CD14-positive monocyte (primary cell): ENCODE measurements at regions not wholly inside any gene's neighbourhood (a gene's known extent, or its start where the extent isn't known, plus 50 kb on each side); places are given as distances from the start of the nearest gene placed in this dataset.

ENCODE experiments used
- DNase-seq, 3 donors: peaks; one replicate each; pipeline ENCODE4 v3.0.0-alpha.2; 2011 to 2022
- H2AFZ ChIP-seq: 2 replicates; pipeline ENCODE4 v1.6.0; 2012; ENCODE audit warnings: mild to moderate bottlenecking, low read depth, low read length, inconsistent platforms; ENCODE audit not compliant: insufficient read depth, poor library complexity, severe bottlenecking
- H3K27ac ChIP-seq, 2 donors: 1 replicate in 1 of 2; 2 replicates in 1 of 2; pipeline ENCODE4 v1.5.1; 2012 to 2013; ENCODE audit warnings: low read length in 2 of 2, control low read depth in 1 of 2, inconsistent platforms in 1 of 2, low read depth in 1 of 2, mild to moderate bottlenecking in 1 of 2
- H3K27me3 ChIP-seq, 2 donors: one replicate each; pipeline versions ENCODE4 v1.6.0 to v1.6.1; 2011 to 2013; ENCODE audit warnings: low read length in 2 of 2; ENCODE audit not compliant: control insufficient read depth in 2 of 2, insufficient read depth in 2 of 2
- H3K36me3 ChIP-seq, 2 donors: replicated peaks in 1 of 2; 1 replicate in 1 of 2; 2 replicates in 1 of 2; pipeline versions ENCODE4 v1.5.1 to v1.6.1; 2012 to 2013; ENCODE audit warnings: low read length in 2 of 2, control low read depth in 1 of 2, inconsistent platforms in 1 of 2, mild to moderate bottlenecking in 1 of 2; ENCODE audit not compliant: insufficient read depth in 2 of 2, control insufficient read depth in 1 of 2
- H3K4me1 ChIP-seq, 2 donors: 1 replicate in 1 of 2; 2 replicates in 1 of 2; pipeline versions ENCODE4 v1.5.1 to v1.6.1; 2012 to 2013; ENCODE audit warnings: low read length in 2 of 2, control low read depth in 1 of 2, inconsistent platforms in 1 of 2, mild to moderate bottlenecking in 1 of 2, moderate library complexity in 1 of 2; ENCODE audit not compliant: insufficient read depth in 2 of 2, control insufficient read depth in 1 of 2
- H3K4me2 ChIP-seq: replicated peaks from 2 replicates; pipeline ENCODE3; 2012; ENCODE audit warnings: low read length, moderate library complexity, mild to moderate bottlenecking; ENCODE audit not compliant: poor library complexity, severe bottlenecking; ENCODE audit errors: extremely low read depth
- H3K4me3 ChIP-seq, 3 experiments: fragments of 200-600 bp in 1 of 3; sonication (generic) in 1 of 3; replicated peaks in 1 of 3; 1 replicate in 2 of 3; 2 replicates in 1 of 3; pipeline ENCODE4 v1.5.1; 2011 to 2013; ENCODE audit warnings: low read length in 3 of 3, mild to moderate bottlenecking in 3 of 3, control low read depth in 2 of 3, low read depth in 2 of 3, inconsistent platforms in 1 of 3, moderate library complexity in 1 of 3
- H3K79me2 ChIP-seq: 2 replicates; pipeline ENCODE4 v1.6.0; 2012; ENCODE audit warnings: mild to moderate bottlenecking, control low read depth, inconsistent platforms, low read length, moderate library complexity; ENCODE audit not compliant: insufficient read depth
- H3K9ac ChIP-seq: 2 replicates; pipeline ENCODE4 v1.6.0; 2017; ENCODE audit warnings: low read length, mild to moderate bottlenecking; ENCODE audit not compliant: insufficient read depth, poor library complexity, severe bottlenecking
- H3K9me3 ChIP-seq, 2 donors: replicated peaks in 1 of 2; 1 replicate in 1 of 2; 2 replicates in 1 of 2; pipeline versions ENCODE4 v1.5.1 to v1.6.1; 2012 to 2013; ENCODE audit warnings: low read length in 2 of 2, control low read depth in 1 of 2; ENCODE audit not compliant: control insufficient read depth in 1 of 2, insufficient read depth in 1 of 2
- H4K20me1 ChIP-seq: 2 replicates; pipeline ENCODE4 v1.6.0; 2012; ENCODE audit warnings: mild to moderate bottlenecking, low read length, control low read depth, moderate library complexity; ENCODE audit not compliant: insufficient read depth
- H3K27ac Mint-ChIP-seq, 7 donors: one replicate each; pipeline ENCODE4 v1.8.0; 2020; ENCODE audit warnings: mild to moderate bottlenecking in 7 of 7, mixed read lengths in 7 of 7, moderate library complexity in 6 of 7, inconsistent platforms in 2 of 7
- H3K27me3 Mint-ChIP-seq, 3 donors: one replicate each; pipeline ENCODE4 v1.8.0; 2021 to 2022; ENCODE audit warnings: low read depth in 3 of 3, mild to moderate bottlenecking in 3 of 3, mixed read lengths in 3 of 3, moderate library complexity in 3 of 3, inconsistent platforms in 1 of 3
- H3K36me3 Mint-ChIP-seq, 2 donors: one replicate each; pipeline ENCODE4 v1.8.0; 2020; ENCODE audit warnings: mixed read lengths in 2 of 2, inconsistent platforms in 1 of 2, mild to moderate bottlenecking in 1 of 2
- H3K4me1 Mint-ChIP-seq: one replicate; pipeline ENCODE4 v1.8.0; 2020; ENCODE audit warnings: mild to moderate bottlenecking, mixed read lengths
- H3K4me3 Mint-ChIP-seq, 2 donors: one replicate each; pipeline ENCODE4 v1.8.0; 2020; ENCODE audit warnings: mild to moderate bottlenecking in 2 of 2, mixed read lengths in 2 of 2, moderate library complexity in 1 of 2
- H3K9me3 Mint-ChIP-seq, 7 donors: one replicate each; pipeline ENCODE4 v1.8.0; 2020 to 2022; ENCODE audit warnings: mixed read lengths in 7 of 7, mild to moderate bottlenecking in 6 of 7, moderate library complexity in 6 of 7, inconsistent platforms in 2 of 7
- CTCF ChIP-seq: fragments of 200-600 bp; IDR thresholded peaks from one replicate; pipeline ENCODE4 v1.8.0; 2022; ENCODE audit warnings: antibody characterized with exemption, mild to moderate bottlenecking
- WGBS: methylation state at CpG from one replicate; pipeline ENCODE4 v1.1.5; 2013; ENCODE audit warnings: missing lambda C conversion rate; ENCODE audit not compliant: insufficient coverage; 5-methylcytosine and 5-hydroxymethylcytosine counted together
- intact Hi-C, 2 donors: fragments of 100-400 bp; cut with micrococcal nuclease; formaldehyde crosslinking; loops; one replicate each; pipeline versions ENCODE4 v1.15.0 to v1.15.1; 2023

- no peak overlapping the region for H3K4me3 ChIP-seq
- intact Hi-C loops, result no loop called here
- H3K4me1 Mint-ChIP-seq, result no peaks in the 10 kb centered on the region
- no peak for TF ChIP-seq CTCF
- peaks cover 0 to 5% (median 0%) of the 10 kb centered on the region in 7 donors for H3K9me3 Mint-ChIP-seq
- no peak overlapping the region for H2AFZ ChIP-seq
- H3K79me2 ChIP-seq, result no peaks in the 10 kb centered on the region
- H3K9ac ChIP-seq, result no peak overlapping the region
- H3K27me3 Mint-ChIP-seq, result peaks cover 0 to 2% (median 0%) of the 10 kb centered on the region in 3 donors
- no peak for DNase-seq
- no peaks in the 10 kb centered on the region for H3K36me3 ChIP-seq
- H4K20me1 ChIP-seq, result no peaks in the 10 kb centered on the region
- H3K4me2 ChIP-seq, result no peak overlapping the region
- no peaks in the 10 kb centered on the region for H3K9me3 ChIP-seq
- H3K4me3 Mint-ChIP-seq, result no peak overlapping the region
- no peak overlapping the region for H3K27ac Mint-ChIP-seq
- no CpG with 5 or more reads among the region's 5 CpGs for WGBS
- H3K27ac ChIP-seq, result no peak overlapping the region
- no peaks in the 10 kb centered on the region for H3K36me3 Mint-ChIP-seq
- no peaks in the 10 kb centered on the region for H3K4me1 ChIP-seq
- H3K27me3 ChIP-seq, result no peaks in the 10 kb centered on the region
These were observed 541.8 kb upstream of the AMELY start for GRCh38 chrY:7453336-7453735.

GRCh38 chrY:7452246-7452645, 540.7 kb upstream of the AMELY start:
- H3K27ac ChIP-seq, result no peak overlapping the region
- no peaks in the 10 kb centered on the region for H3K9me3 ChIP-seq
- no peak overlapping the region for H3K4me3 ChIP-seq
- H3K4me1 Mint-ChIP-seq, result no peaks in the 10 kb centered on the region
- H3K9ac ChIP-seq, result no peak overlapping the region
- no peak overlapping the region for H3K4me3 Mint-ChIP-seq
- no peaks in the 10 kb centered on the region for H3K27me3 ChIP-seq
- intact Hi-C loops, result no loop called here
- H3K36me3 Mint-ChIP-seq, result no peaks in the 10 kb centered on the region
- no peak for TF ChIP-seq CTCF
- no peak overlapping the region for H3K4me2 ChIP-seq
- DNase-seq, result no peak
- 100% methylated on average over 5 of the region's 9 CpGs for WGBS
- H3K9me3 Mint-ChIP-seq, result peaks cover 0 to 5% (median 0%) of the 10 kb centered on the region in 7 donors
- no peaks in the 10 kb centered on the region for H3K79me2 ChIP-seq
- no peaks in the 10 kb centered on the region for H3K4me1 ChIP-seq
- no peaks in the 10 kb centered on the region for H4K20me1 ChIP-seq
- no peak overlapping the region for H2AFZ ChIP-seq
- H3K27ac Mint-ChIP-seq, result no peak overlapping the region
- peaks cover 0 to 2% (median 0%) of the 10 kb centered on the region in 3 donors for H3K27me3 Mint-ChIP-seq
- H3K36me3 ChIP-seq, result no peaks in the 10 kb centered on the region
